OCI-LY1 (cell line): ENCODE measurements at regions not wholly inside any gene's neighbourhood (a gene's known extent, or its start where the extent isn't known, plus 50 kb on each side); places are given as distances from the start of the nearest gene placed in this dataset.

Experiments
- H2AFZ ChIP-seq: fragments of 200-600 bp; sonication (generic), shearing (Covaris generic); 2 replicates; pipeline ENCODE4 v1.6.0; 2014; ENCODE audit warnings: antibody characterized with exemption, mild to moderate bottlenecking, low read length
- H3F3A ChIP-seq: fragments of 200-600 bp; sonication (generic), shearing (Covaris generic); 2 replicates; pipeline ENCODE4 v1.6.0; 2014; ENCODE audit warnings: mild to moderate bottlenecking, antibody characterized with exemption, low read length, moderate library complexity; ENCODE audit not compliant: insufficient read depth
- H3K27ac ChIP-seq: fragments of 200-600 bp; sonication (generic); 2 replicates; pipeline ENCODE4 v1.5.1; 2014; ENCODE audit warnings: low read length, mixed run types, mild to moderate bottlenecking, low read depth; ENCODE audit not compliant: poor library complexity, severe bottlenecking
- H3K27me3 ChIP-seq: fragments of 200-600 bp; sonication (generic); 2 replicates; pipeline ENCODE4 v1.6.0; 2014; ENCODE audit warnings: antibody characterized with exemption, mild to moderate bottlenecking, low read length, moderate library complexity; ENCODE audit not compliant: insufficient read depth
- H3K36me3 ChIP-seq: fragments of 200-600 bp; sonication (generic); 2 replicates; pipeline ENCODE4 v1.6.1; 2014; ENCODE audit warnings: mild to moderate bottlenecking, antibody characterized with exemption, low read length, moderate library complexity, mixed read lengths; ENCODE audit not compliant: insufficient read depth
- H3K4me1 ChIP-seq: fragments of 200-600 bp; sonication (generic); 2 replicates; pipeline ENCODE4 v1.5.1; 2014; ENCODE audit warnings: mild to moderate bottlenecking, low read length, moderate library complexity; ENCODE audit not compliant: insufficient read depth, severe bottlenecking
- H3K4me2 ChIP-seq: fragments of 200-600 bp; sonication (generic), shearing (Covaris generic); 2 replicates; pipeline ENCODE4 v1.6.1; 2014; ENCODE audit warnings: low read length
- H3K4me3 ChIP-seq: fragments of 200-600 bp; sonication (generic); 2 replicates; pipeline ENCODE4 v1.5.1; 2014; ENCODE audit warnings: low read length, low read depth, mild to moderate bottlenecking, mixed read lengths; ENCODE audit not compliant: poor library complexity, severe bottlenecking
- H3K79me2 ChIP-seq: fragments of 200-600 bp; shearing (Covaris generic); 2 replicates; pipeline ENCODE4 v1.6.1; 2016; ENCODE audit warnings: mixed run types, low read length, mixed read lengths; ENCODE audit not compliant: insufficient read depth
- H3K9ac ChIP-seq: fragments of 200-600 bp; sonication (generic), shearing (Covaris generic); 2 replicates; pipeline ENCODE4 v1.6.1; 2014; ENCODE audit warnings: mild to moderate bottlenecking, low read length, mixed read lengths
- H3K9me2 ChIP-seq: fragments of 200-600 bp; sonication (generic), shearing (Covaris generic); 2 replicates; pipeline ENCODE4 v1.6.1; 2014; ENCODE audit warnings: low read depth, mild to moderate bottlenecking, low read length, mixed read lengths
- H3K9me3 ChIP-seq: fragments of 200-600 bp; shearing (Covaris generic); 2 replicates; pipeline ENCODE4 v1.6.1; 2014; ENCODE audit warnings: low read length, mixed read lengths
- H4K20me1 ChIP-seq: fragments of 200-600 bp; sonication (generic), shearing (Covaris generic); 2 replicates; pipeline ENCODE4 v1.6.0; 2016; ENCODE audit warnings: mild to moderate bottlenecking, low read length; ENCODE audit not compliant: insufficient read depth
- CTCF ChIP-seq: fragments of 200-600 bp; sonication (generic), shearing (Covaris generic); IDR thresholded peaks from 2 replicates; pipeline ENCODE4 v1.5.1; 2017; ENCODE audit warnings: mild to moderate bottlenecking, antibody characterized with exemption, low read length, moderate library complexity, mixed read lengths
- EZH2 ChIP-seq: fragments of 200-600 bp; sonication (generic), shearing (Covaris generic); IDR thresholded peaks from 2 replicates; pipeline ENCODE4 v1.8.0; 2017; ENCODE audit warnings: borderline replicate concordance, mixed run types, mild to moderate bottlenecking, antibody characterized with exemption, low read length, moderate library complexity, mixed read lengths

DNA sequence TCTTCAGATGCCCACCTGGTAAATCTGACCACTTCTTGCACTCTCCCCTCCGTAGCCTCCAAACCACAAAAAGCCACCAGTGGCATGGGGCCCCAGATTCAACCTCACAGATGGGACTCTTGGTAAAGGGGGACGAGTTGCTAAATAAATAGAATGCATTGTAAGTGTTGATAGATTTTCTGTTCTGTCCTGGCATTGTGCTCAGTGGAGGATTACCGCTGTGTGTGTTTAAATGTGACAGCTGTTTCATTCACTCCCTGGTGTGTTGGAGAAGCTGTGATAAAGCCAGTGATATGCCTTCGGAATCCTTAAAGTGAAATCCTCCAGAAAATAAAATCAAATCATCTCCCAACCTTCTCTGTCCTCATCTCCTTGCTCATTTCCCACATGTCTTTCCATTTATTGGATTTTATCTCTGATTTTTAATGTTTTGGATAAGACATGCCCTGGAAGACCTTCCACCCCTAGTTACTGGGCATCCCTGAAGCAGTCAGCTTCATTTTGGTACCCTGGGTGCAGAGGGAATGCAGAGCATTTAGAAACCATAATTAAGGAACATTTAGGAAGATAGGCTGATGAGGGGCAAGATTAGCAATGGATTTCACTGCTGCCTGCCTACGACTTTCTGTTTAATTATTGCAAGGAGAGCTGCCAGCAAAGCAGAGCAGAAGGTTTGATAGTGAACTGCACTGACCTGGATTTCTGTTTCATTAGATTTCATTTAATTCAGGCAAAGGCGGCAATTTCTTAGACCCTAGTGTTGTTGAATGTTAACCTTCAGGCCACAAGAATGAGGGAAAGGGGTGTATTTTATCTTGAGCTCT lies 460.9 kb upstream of the KIRREL3 start:
- Histone ChIP-seq H3K4me2 (no peak overlapping the region), H3K4me1 (no peaks in the 10 kb centered on the region), H3K9ac (no peak overlapping the region), H2AFZ (no peak overlapping the region), H3K9me2 (no peaks in the 10 kb centered on the region), H3K4me3 (no peak overlapping the region), H3K27me3 (no peaks in the 10 kb centered on the region), H3K27ac (no peak overlapping the region), H3K9me3 (no peaks in the 10 kb centered on the region), H4K20me1 (no peaks in the 10 kb centered on the region), H3K79me2 (no peaks in the 10 kb centered on the region), H3K36me3 (no peaks in the 10 kb centered on the region), H3F3A (no peaks in the 10 kb centered on the region)
- no peak for TF ChIP-seq CTCF
- TF ChIP-seq EZH2, result no peak

DNA sequence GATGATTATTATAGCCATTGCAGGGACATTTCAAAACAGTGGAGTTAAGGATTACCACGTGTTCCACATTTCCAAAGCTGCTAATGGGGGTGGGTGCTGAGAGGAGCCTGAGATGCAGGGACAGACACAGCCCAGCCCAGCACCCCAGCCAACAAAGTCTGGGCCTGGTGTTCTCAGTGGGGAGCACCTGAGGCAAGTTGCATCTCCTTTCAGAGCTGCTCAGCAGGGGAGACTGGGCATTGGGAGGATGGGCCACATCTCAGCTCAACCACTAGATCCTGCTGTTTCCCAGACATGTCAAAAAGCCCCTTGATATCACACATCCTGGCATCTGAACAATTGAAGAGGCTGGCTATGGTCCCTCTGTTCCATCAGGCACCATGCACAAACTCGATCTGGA lies 458.0 kb upstream of the KIRREL3 start:
- no peaks in the 10 kb centered on the region for H3K9me2 ChIP-seq
- H3K36me3 ChIP-seq, result no peaks in the 10 kb centered on the region
- TF ChIP-seq EZH2, result no peak
- no peak for TF ChIP-seq CTCF
- H3K9me3 ChIP-seq, result no peaks in the 10 kb centered on the region
- no peak overlapping the region for H3K9ac ChIP-seq
- H2AFZ ChIP-seq, result no peak overlapping the region
- H3K4me2 ChIP-seq, result no peak overlapping the region
- no peak overlapping the region for H3K27ac ChIP-seq
- no peaks in the 10 kb centered on the region for H3F3A ChIP-seq
- H3K79me2 ChIP-seq, result no peaks in the 10 kb centered on the region
- H3K4me1 ChIP-seq, result no peaks in the 10 kb centered on the region
- no peak overlapping the region for H3K4me3 ChIP-seq
- no peaks in the 10 kb centered on the region for H4K20me1 ChIP-seq
- no peaks in the 10 kb centered on the region for H3K27me3 ChIP-seq

DNA sequence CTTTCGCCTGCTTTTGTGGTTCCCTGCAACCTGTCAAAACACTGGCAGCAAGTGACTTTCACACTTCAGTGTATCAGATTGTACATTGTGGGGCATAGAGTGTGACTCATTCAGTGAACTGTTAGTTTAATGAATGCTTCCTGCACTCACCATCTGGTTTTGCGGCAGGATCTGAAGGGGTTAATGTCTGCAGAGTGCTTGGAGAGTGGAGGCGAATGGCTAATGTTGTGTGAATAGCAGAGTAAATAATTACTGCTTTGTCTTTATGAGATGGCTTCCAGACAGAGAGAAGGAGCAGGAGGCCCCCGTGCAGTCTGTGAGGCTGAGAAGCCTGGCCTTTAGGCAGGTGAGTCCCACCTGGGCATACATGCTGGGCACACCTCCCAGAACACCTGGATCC lies 454.3 kb upstream of the KIRREL3 start:
- no peak overlapping the region for H3K4me3 ChIP-seq
- H3K27me3 ChIP-seq, result no peaks in the 10 kb centered on the region
- H4K20me1 ChIP-seq, result no peaks in the 10 kb centered on the region
- no peak overlapping the region for H2AFZ ChIP-seq
- H3K4me1 ChIP-seq, result no peaks in the 10 kb centered on the region
- H3F3A ChIP-seq, result no peaks in the 10 kb centered on the region
- no peaks in the 10 kb centered on the region for H3K9me3 ChIP-seq
- TF ChIP-seq EZH2 (no peak), CTCF (no peak)
- no peaks in the 10 kb centered on the region for H3K36me3 ChIP-seq
- H3K79me2 ChIP-seq, result no peaks in the 10 kb centered on the region
- no peak overlapping the region for H3K27ac ChIP-seq
- H3K4me2 ChIP-seq, result no peak overlapping the region
- no peaks in the 10 kb centered on the region for H3K9me2 ChIP-seq
- no peak overlapping the region for H3K9ac ChIP-seq
